GM12878 (cell line): ENCODE measurements at regions not wholly inside any gene's neighbourhood (a gene's known extent, or its start where the extent isn't known, plus 50 kb on each side); places are given as distances from the start of the nearest gene placed in this dataset.
"Not testable (repeated sequence)": the region's sequence is repeated elsewhere in the genome, so short reads cannot be mapped to it uniquely, and the experiment has no call there.

ENCODE experiments used
- ATAC-seq: fragments of 200-7000 bp; cut with Tn5 transposase; 3 replicates; pipeline ENCODE4 v1.9.1; 2020; ENCODE audit warnings: mild to moderate bottlenecking, moderate library complexity
- BruUV-seq: library from RNA; stranded (reverse); fragments of 400-500 nt; replicated peaks from 2 replicates; lab custom pipeline; 2021; lab: Mats Ljungman, UMichigan
- CTCF ChIA-PET: fragments of 300-600 bp; sonication (Branson Sonifier 250); formaldehyde crosslinking; extraction: SDS; loops from one replicate; lab custom pipeline; 2021; ENCODE audit warnings: inconsistent platforms; lab: Yijun Ruan, JAX
- POLR2A ChIA-PET: fragments of 350-600 bp; formaldehyde crosslinking; extraction: SDS; loops from one replicate; lab custom pipeline; 2021; ENCODE audit warnings: inconsistent platforms; lab: Charles Lee
- RAD21 ChIA-PET: fragments of 300-600 bp; sonication (Branson Sonifier 250); formaldehyde crosslinking; loops from one replicate; lab custom pipeline; 2023; ENCODE audit warnings: antibody characterized with exemption; ENCODE audit not compliant: unreplicated experiment; lab: Charles Lee
- SMC1A ChIA-PET: fragments of 300-600 bp; sonication (Branson Sonifier 250); formaldehyde crosslinking; loops from one replicate; lab custom pipeline; 2023; ENCODE audit not compliant: unreplicated experiment, uncharacterized antibody; lab: Charles Lee
- DNase-seq: peaks from one replicate; pipeline ENCODE4 v3.0.0-alpha.2; 2011; ENCODE audit warnings: low read depth, low spot score
- FAIRE-seq: peaks from 3 replicates; lab custom pipeline; 2011; peaks lifted over from hg19 to GRCh38; lab: Jason Lieb, UNC
- H2AFZ ChIP-seq: 2 replicates; pipeline ENCODE4 v1.6.0; 2011; ENCODE audit warnings: low read depth, low read length, control low read depth; ENCODE audit not compliant: control insufficient read depth
- H3K27ac ChIP-seq: 2 replicates; pipeline ENCODE4 v1.5.1; 2011; ENCODE audit warnings: control low read depth; ENCODE audit not compliant: control insufficient read depth, insufficient read depth
- H3K27me3 ChIP-seq, 2 experiments: replicated peaks in 1 of 2; 2 replicates each; pipeline versions ENCODE4 v1.6.0 to v1.6.1; 2011; ENCODE audit warnings: low read length in 1 of 2; ENCODE audit not compliant: control insufficient read depth in 2 of 2, insufficient read depth in 2 of 2
- H3K36me3 ChIP-seq, 2 experiments: 2 replicates each; pipeline ENCODE4 v1.5.1; 2011; ENCODE audit warnings: low read length in 1 of 2; ENCODE audit not compliant: control insufficient read depth in 2 of 2, insufficient read depth in 2 of 2
- H3K4me1 ChIP-seq: 2 replicates; pipeline ENCODE4 v1.6.1; 2011; ENCODE audit warnings: mild to moderate bottlenecking, low read length, moderate library complexity, mixed read lengths; ENCODE audit not compliant: control insufficient read depth, insufficient read depth
- H3K4me2 ChIP-seq: 2 replicates; pipeline ENCODE4 v1.6.0; 2011; ENCODE audit warnings: control low read depth; ENCODE audit not compliant: control insufficient read depth, insufficient read depth
- H3K4me3 ChIP-seq: fragments of 200-600 bp; sonication (generic); 2 replicates; pipeline ENCODE4 v1.5.1; 2016
- H3K79me2 ChIP-seq: 2 replicates; pipeline ENCODE4 v1.6.0; 2011; ENCODE audit warnings: low read length; ENCODE audit not compliant: control insufficient read depth, insufficient read depth
- H3K9ac ChIP-seq: 2 replicates; pipeline ENCODE4 v1.8.0; 2011; ENCODE audit warnings: low read length, control low read depth, mixed read lengths; ENCODE audit not compliant: control insufficient read depth, insufficient read depth
- H3K9me3 ChIP-seq: replicated peaks from 3 replicates; pipeline ENCODE4 v1.5.1; 2011; ENCODE audit warnings: mild to moderate bottlenecking, low read length; ENCODE audit not compliant: control insufficient read depth, insufficient read depth
- H4K20me1 ChIP-seq: 2 replicates; pipeline ENCODE4 v1.6.0; 2011; ENCODE audit not compliant: control insufficient read depth, insufficient read depth
- BCL3 ChIP-seq: IDR thresholded peaks from 2 replicates; pipeline ENCODE4 v1.6.1; 2011; ENCODE audit warnings: borderline replicate concordance, low read depth, mild to moderate bottlenecking, moderate library complexity, low read length; ENCODE audit not compliant: insufficient read depth, poor library complexity, severe bottlenecking
- CBX3 ChIP-seq: fragments of 200-600 bp; sonication (generic); IDR thresholded peaks from 2 replicates; pipeline ENCODE4 v1.6.1; 2016; ENCODE audit warnings: low read depth, borderline replicate concordance
- EGR1 ChIP-seq, 2 experiments: IDR thresholded peaks; 1 replicate in 1 of 2; 2 replicates in 1 of 2; pipeline ENCODE4 v1.6.1; 2011 to 2012; ENCODE audit warnings: low read depth in 2 of 2, low read length in 2 of 2, borderline replicate concordance in 1 of 2, mild to moderate bottlenecking in 1 of 2, moderate library complexity in 1 of 2
- GABPA ChIP-seq: IDR thresholded peaks from 2 replicates; pipeline ENCODE4 v1.6.1; 2014; ENCODE audit warnings: antibody characterized with exemption, low read depth, mild to moderate bottlenecking, inconsistent platforms
- HCFC1 ChIP-seq: fragments of 150-350 bp; IDR thresholded peaks from 2 replicates; pipeline ENCODE4 v1.6.1; 2014; ENCODE audit warnings: low read length
- TAF1 ChIP-seq: IDR thresholded peaks from 2 replicates; pipeline ENCODE4 v1.6.1; 2011; ENCODE audit warnings: mild to moderate bottlenecking, low read depth, low read length, borderline replicate concordance
- ZNF217 ChIP-seq: fragments of 450-650 bp; IDR thresholded peaks from 2 replicates; pipeline ENCODE4 v1.6.1; 2017; ENCODE audit warnings: antibody characterized with exemption, mild to moderate bottlenecking
- WGBS: methylation state at CpG from one replicate; pipeline ENCODE4 v1.1.6; 2016; ENCODE audit warnings: low lambda C conversion rate; ENCODE audit not compliant: insufficient replicate concordance, insufficient coverage; ENCODE audit errors: missing lambda C conversion rate; 5-methylcytosine and 5-hydroxymethylcytosine counted together
- in situ Hi-C: fragments of 300-500 bp; cut with MboI; formaldehyde crosslinking; loops from 9 replicates; pipeline ENCODE4 v1.14.3; 2018; ENCODE audit warnings: mixed read lengths
- intact Hi-C: fragments of 100-400 bp; cut with micrococcal nuclease; formaldehyde crosslinking; loops from one replicate; pipeline ENCODE4 v1.14.2; 2022; ENCODE audit not compliant: unreplicated experiment

- Histone ChIP-seq H3K27ac (no peak overlapping the region), H3K9me3 (no peaks in the 10 kb centered on the region), H3K4me1 (no peaks in the 10 kb centered on the region), H3K4me3 (no peak overlapping the region), H3K27me3 (no peaks in the 10 kb centered on the region), H3K9ac (no peak overlapping the region), H3K4me2 (no peak overlapping the region), H3K79me2 (no peaks in the 10 kb centered on the region), H3K36me3 (no peaks in the 10 kb centered on the region), H2AFZ (no peak overlapping the region), H4K20me1 (no peaks in the 10 kb centered on the region)
- ATAC-seq, result no peak
- 46% methylated on average over 2 of the region's 2 CpGs for WGBS
- ChIA-PET POLR2A (no interaction called here), CTCF (no interaction called here), RAD21 (no interaction called here), SMC1A (no interaction called here)
- intact Hi-C loops (no loop called here), in situ Hi-C loops (no loop called here)
- no peak for FAIRE-seq
- BruUV-seq, result no TSS peak
- TF ChIP-seq ZNF217 (no peak), GABPA (no peak), EGR1 (IDR thresholded peaks at IDR 0.05; ENCODE audit: borderline replicate concordance in 1 of 2, low read depth in 2 of 2, low read length in 2 of 2) (no peak), BCL3 (no peak), HCFC1 (no peak), CBX3 (no peak), TAF1 (no peak)
- no peak for DNase-seq
These were observed 143.9 kb upstream of the SEMA3C start for GRCh38 chr7:81062755-81063154.

- FAIRE-seq, CTCF ChIA-PET: not testable (repeated sequence)
These were observed 138.6 kb upstream of the SEMA3C start for GRCh38 chr7:81057469-81057868.

More at GRCh38 chr7:81057469-81057868, 138.6 kb upstream of the SEMA3C start:
- 22% methylated on average over 7 of the region's 19 CpGs for WGBS
- H3K27ac ChIP-seq, H3K4me2 ChIP-seq, intact Hi-C loops, H4K20me1 ChIP-seq, in situ Hi-C loops, RAD21 ChIA-PET, DNase-seq, H3K4me1 ChIP-seq, BruUV-seq, SMC1A ChIA-PET, H2AFZ ChIP-seq, H3K79me2 ChIP-seq, H3K9me3 ChIP-seq, ATAC-seq, H3K9ac ChIP-seq, POLR2A ChIA-PET, H3K4me3 ChIP-seq, H3K27me3 ChIP-seq, H3K36me3 ChIP-seq: not testable (repeated sequence)
